PC-9 (cell line): ENCODE measurements at regions not wholly inside any gene's neighbourhood (a gene's known extent, or its start where the extent isn't known, plus 50 kb on each side); places are given as distances from the start of the nearest gene placed in this dataset.

Source experiments
- CTCF ChIP-seq: fragments of 200-600 bp; sonication (generic); conservative IDR thresholded peaks from 2 replicates; pipeline ENCODE4 v1.6.1; 2017; ENCODE audit warnings: mixed run types, antibody characterized with exemption, mild to moderate bottlenecking, moderate library complexity
- EZH2 ChIP-seq: fragments of 200-600 bp; sonication (generic); IDR thresholded peaks from 2 replicates; pipeline ENCODE4 v1.8.0; 2017; ENCODE audit warnings: antibody characterized with exemption, low read depth

GRCh38 chr15:47388299-47388698 is 329.0 kb upstream of the SEMA6D start:
- TF ChIP-seq CTCF: no peak
- no peak for TF ChIP-seq EZH2
